ENCODE measurements at regions not wholly inside any gene's neighbourhood (a gene's known extent, or its start where the extent isn't known, plus 50 kb on each side); places are given as distances from the start of the nearest gene placed in this dataset.

DNA sequence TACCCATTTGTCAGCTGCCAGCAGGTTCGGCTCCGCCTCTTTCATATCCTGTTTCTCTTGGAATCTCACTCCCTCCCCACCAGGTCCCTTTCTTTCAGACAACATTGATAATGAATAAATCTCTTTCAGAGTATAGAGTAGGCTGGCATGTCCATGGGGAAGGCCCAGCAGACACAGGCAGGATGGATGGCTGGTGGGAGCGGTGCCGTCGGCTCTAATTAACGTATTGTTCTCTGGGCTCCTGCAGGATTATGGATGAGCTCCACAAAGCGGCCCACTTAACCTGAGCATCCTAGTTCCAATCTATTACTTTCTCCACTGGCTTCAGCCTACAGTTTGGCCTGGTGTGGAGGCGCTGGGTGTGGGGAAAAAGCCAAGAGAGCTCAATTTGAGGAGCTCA is 588.0 kb downstream of the BUD13 start (continued):
- TF ChIP-seq POU6F1 (CRISPR knock-in tag; IDR thresholded peaks at IDR 0.05; ENCODE audit: borderline replicate concordance, low read depth) (no peak), ZC3H10 (CRISPR knock-in tag; IDR thresholded peaks at IDR 0.05) (no peak), ZFP30 (CRISPR knock-in tag; IDR thresholded peaks at IDR 0.05) (no peak), TOX (CRISPR knock-in tag; IDR thresholded peaks at IDR 0.05; ENCODE audit: borderline replicate concordance) (no peak)

DNA sequence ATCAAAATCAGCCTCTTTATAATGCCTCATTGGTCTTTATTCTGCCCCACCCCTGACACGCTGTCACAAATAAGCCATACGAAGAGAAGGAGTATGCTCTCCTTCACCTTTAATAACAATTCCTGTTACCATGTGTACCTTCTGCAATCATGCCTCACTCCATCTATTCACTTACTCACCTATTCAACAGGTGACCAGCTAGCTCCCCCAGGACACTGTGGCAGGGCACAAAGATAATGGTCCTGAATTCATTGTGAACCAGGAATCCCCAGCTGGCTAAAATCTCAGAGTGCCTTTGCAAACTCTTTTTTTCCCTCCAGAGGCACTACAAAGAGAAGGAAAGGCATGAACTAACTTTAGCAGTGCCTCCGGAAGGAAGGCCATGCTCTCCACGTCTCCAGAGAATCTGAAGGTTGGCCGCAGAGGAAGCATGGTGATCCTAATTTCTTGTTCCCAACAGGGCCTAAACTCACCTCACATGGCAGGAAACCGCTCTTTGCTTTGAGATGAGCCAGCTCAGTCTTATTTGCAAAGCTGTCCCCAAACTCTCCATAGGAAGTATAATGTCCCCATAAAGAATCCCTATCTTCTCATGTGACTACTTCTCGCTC is 590.3 kb downstream of the BUD13 start:
- no peak for ATAC-seq
- no peak for TF ChIP-seq OSR1 (CRISPR knock-in tag; IDR thresholded peaks at IDR 0.05)

GRCh38 chr11:116180806-116181600 is 591.8 kb downstream of the BUD13 start:
- TF ChIP-seq BACH2 (CRISPR knock-in tag; IDR thresholded peaks at IDR 0.05; ENCODE audit: borderline replicate concordance): no peak
- TF ChIP-seq OSR1 (CRISPR knock-in tag; IDR thresholded peaks at IDR 0.05): no peak
- TF ChIP-seq CSDC2 (CRISPR knock-in tag; IDR thresholded peaks at IDR 0.05): no peak
- no peak for TF ChIP-seq ZNF70 (CRISPR knock-in tag; IDR thresholded peaks at IDR 0.05)
- TF ChIP-seq GLIS3 (CRISPR knock-in tag; IDR thresholded peaks at IDR 0.05): no peak
- TF ChIP-seq ZFP3 (CRISPR knock-in tag; IDR thresholded peaks at IDR 0.05): no peak
- no peak for TF ChIP-seq ISL1 (CRISPR knock-in tag; IDR thresholded peaks at IDR 0.05)
- TF ChIP-seq PPARA (CRISPR knock-in tag; IDR thresholded peaks at IDR 0.05; ENCODE audit: borderline replicate concordance): no peak
- TF ChIP-seq ESRRG (CRISPR knock-in tag; IDR thresholded peaks at IDR 0.05): no peak
- no peak for TF ChIP-seq CREB5 (CRISPR knock-in tag; IDR thresholded peaks at IDR 0.05; ENCODE audit: low read depth)
- peak; percentile 30; the same call in 2 of the 3 replicates for ATAC-seq

- TF ChIP-seq POU6F1 (CRISPR knock-in tag; IDR thresholded peaks at IDR 0.05; ENCODE audit: borderline replicate concordance, low read depth) (no peak), PPARA (CRISPR knock-in tag; IDR thresholded peaks at IDR 0.05; ENCODE audit: borderline replicate concordance) (no peak), TCF4 (CRISPR knock-in tag; IDR thresholded peaks at IDR 0.05; ENCODE audit: borderline replicate concordance) (no peak), RARB (CRISPR knock-in tag; IDR thresholded peaks at IDR 0.05) (no peak), ZC3H10 (CRISPR knock-in tag; IDR thresholded peaks at IDR 0.05) (no peak), TSHZ2 (CRISPR knock-in tag; IDR thresholded peaks at IDR 0.05) (no peak), SNAI2 (CRISPR knock-in tag; IDR thresholded peaks at IDR 0.05) (no peak), ZNF70 (CRISPR knock-in tag; IDR thresholded peaks at IDR 0.05) (no peak), ISL1 (CRISPR knock-in tag; IDR thresholded peaks at IDR 0.05) (no peak), ARNTL (CRISPR knock-in tag; IDR thresholded peaks at IDR 0.05; ENCODE audit: borderline replicate concordance, low read depth) (no peak), GLIS3 (CRISPR knock-in tag; IDR thresholded peaks at IDR 0.05) (no peak), OSR1 (CRISPR knock-in tag; IDR thresholded peaks at IDR 0.05) (no peak), ZNF565 (CRISPR knock-in tag; conservative IDR thresholded peaks at IDR 0.05; ENCODE audit: low read depth) (no peak), ZFP30 (CRISPR knock-in tag; IDR thresholded peaks at IDR 0.05) (no peak), ZNF8 (CRISPR knock-in tag; IDR thresholded peaks at IDR 0.05) (no peak), ESRRG (CRISPR knock-in tag; IDR thresholded peaks at IDR 0.05) (no peak)
- ATAC-seq: no peak
Measured at GRCh38 chr11:116179401-116179800, 593.4 kb downstream of the BUD13 start.
